Stimulated activated naive CD8-positive, alpha-beta T cell treated with anti-CD3 and anti-CD28 coated beads, Interleukin-15, Interleukin-2, amounts not matched to agents 100 U/mL and 50 U/mL, for 24 hours (primary cell): ENCODE measurements at regions not wholly inside any gene's neighbourhood (a gene's known extent, or its start where the extent isn't known, plus 50 kb on each side); places are given as distances from the start of the nearest gene placed in this dataset.

Experiments
- ATAC-seq: fragments of 150-1000 bp; cut with Tn5 transposase; one replicate; pipeline ENCODE4 v1.10.0; 2021
- DNase-seq: peaks from one replicate; pipeline ENCODE4 v3.0.0; 2021

GRCh38 chr16:72409423-72409822 lies 237.5 kb upstream of the PMFBP1 start:
- DNase-seq (no peak), ATAC-seq (no peak)

DNA sequence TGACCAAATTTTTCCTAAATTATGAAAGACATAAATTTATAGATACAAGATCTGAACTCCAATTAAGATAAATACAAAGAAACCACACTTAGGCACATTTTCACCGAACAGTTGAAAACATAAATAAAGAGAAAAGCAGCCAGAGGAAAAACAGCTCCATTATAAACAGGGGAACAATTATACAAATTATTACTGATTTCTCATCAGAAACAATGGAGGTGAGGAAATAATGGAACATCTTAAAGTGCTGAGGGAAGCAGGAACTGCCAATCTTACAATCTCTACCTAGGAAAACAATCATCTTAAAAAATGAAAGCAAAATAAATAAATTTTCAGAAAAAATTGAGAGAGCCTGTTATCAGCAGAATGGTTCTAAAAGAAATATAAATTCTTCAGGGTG lies 234.4 kb upstream of the PMFBP1 start:
- DNase-seq: no peak
- no peak for ATAC-seq

GRCh38 chr16:72404299-72404698 lies 232.3 kb upstream of the PMFBP1 start:
- ATAC-seq (no peak), DNase-seq (no peak)

- DNase-seq: no peak
- no peak for ATAC-seq
Measured at GRCh38 chr16:72401084-72401361, 229.1 kb upstream of the PMFBP1 start.

DNA sequence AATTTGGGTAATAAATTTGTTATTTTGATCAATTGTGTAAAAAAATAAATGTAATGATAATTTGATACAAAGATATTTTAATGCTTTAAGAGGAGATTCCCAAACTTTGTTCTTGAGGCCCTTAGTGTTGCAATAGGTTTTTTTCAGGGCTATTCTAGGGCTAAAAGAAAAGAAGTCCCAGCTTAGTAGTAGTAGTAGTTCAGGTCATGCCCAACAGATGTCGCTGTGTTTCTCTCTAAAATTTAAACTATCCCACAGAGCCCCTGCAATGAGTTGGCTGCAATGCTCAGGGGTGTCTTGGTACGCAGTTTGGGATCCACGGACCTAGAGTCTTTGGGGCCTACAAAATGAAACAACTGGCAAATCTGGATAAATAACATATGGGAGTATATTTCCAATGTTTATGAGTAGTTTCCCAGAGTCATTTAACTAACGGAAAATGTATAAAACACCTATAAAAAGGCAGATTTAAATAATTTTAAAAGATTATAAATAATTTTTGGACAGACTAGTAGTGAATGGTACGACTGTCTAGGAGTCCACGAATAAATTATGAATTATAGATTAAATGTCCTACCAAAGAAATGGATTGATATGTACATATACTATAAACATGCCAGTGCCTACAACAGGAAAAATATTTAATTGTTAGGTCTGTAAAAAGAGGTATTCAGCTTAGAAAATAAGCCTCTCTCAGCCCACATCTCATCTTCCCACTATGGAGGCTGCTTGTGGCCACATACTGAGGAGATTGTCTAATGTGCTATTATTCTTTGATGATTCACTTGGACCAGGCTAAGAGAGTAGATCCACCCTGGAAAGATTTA lies 228.5 kb upstream of the PMFBP1 start:
- DNase-seq (peak; percentile 20), ATAC-seq (peak; percentile 57)

DNA sequence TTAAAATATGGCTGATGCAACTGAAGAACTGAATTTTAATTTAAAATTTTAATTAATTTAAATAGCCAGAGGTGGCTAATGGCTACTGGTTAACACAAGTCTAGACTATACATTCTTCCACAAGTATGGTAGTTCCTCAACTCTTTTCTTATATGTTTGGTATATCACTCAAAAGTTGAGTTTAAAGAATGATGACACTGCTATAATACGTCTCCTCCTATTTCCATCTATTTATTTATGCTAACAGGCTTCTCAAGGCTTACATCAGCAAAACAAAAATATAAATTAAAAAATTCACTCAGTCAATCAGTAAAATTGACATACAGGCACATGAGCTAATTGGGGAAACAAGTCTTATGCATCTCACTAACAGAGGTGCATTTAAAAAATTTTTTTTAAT lies 227.9 kb upstream of the PMFBP1 start:
- DNase-seq (no peak), ATAC-seq (no peak)

DNA sequence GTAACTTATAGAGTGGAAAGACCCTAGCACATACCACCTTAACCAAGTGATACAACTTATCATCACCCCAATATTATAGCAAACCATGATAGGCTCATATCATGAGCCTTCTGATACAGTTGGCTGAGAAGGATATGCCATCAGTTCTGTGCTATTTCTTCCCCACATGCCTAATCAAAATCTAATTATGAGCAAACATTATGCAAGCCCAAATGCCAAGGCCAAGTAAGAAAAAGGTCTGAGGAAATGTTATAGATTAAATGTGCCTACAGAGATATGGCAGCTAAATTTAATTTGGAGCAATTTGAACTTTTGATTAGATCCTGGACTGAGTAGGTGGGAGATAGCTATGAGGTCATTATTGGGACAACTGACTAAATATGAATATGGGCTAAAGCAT lies 225.9 kb upstream of the PMFBP1 start:
- DNase-seq (no peak), ATAC-seq (no peak)

DNA sequence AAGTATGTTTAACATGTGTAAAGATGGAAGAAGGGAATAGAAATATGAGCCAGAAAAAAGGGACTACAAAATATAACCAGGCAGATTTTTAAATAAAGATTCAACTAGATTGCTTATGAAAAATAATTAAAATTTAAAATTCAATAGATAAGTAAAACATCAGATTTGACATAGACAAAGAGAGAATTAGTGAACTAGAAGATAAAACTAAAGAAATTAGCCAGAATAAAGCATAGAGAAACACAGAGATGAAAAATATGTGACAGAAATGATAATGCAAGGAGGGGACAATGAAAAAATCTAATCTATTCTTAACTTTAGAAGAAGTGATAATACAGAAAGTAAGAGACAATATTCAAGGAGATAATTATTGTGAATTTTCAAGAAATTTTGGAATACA lies 222.6 kb upstream of the PMFBP1 start:
- DNase-seq (no peak), ATAC-seq (no peak)

DNA sequence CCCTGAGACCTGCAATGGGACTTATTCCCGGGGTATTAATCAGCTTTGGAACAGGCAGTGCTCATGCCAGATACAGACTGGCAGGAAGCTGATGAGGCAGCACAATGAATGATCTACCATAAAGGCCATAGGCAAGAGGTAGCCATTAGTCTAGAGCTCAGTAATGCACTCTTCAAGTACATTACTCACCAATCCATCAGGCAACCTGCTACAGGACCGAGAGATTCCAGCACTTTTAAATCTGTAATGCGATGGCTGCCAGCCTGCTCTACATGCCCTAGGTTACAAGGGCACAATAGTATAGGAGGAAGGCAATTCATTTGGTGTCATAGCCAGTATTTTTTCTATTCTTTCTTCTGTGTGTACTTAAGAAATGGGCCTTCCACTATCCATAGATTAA lies 217.8 kb upstream of the PMFBP1 start:
- DNase-seq: no peak
- no peak for ATAC-seq

- ATAC-seq: no peak
Measured at GRCh38 chr16:72388007-72388406, 216.1 kb upstream of the PMFBP1 start.

GRCh38 chr16:72384651-72385050 lies 212.7 kb upstream of the PMFBP1 start:
- ATAC-seq: no peak
- no peak for DNase-seq

More at GRCh38 chr16:72388007-72388406, 216.1 kb upstream of the PMFBP1 start:
- DNase-seq: no peak

GRCh38 chr16:72380283-72380682 lies 208.3 kb upstream of the PMFBP1 start:
- no peak for ATAC-seq
- no peak for DNase-seq

GRCh38 chr16:72373201-72373600 lies 201.2 kb upstream of the PMFBP1 start:
- ATAC-seq (no peak), DNase-seq (no peak)

- ATAC-seq: no peak
Measured at GRCh38 chr16:72372087-72373045, 200.4 kb upstream of the PMFBP1 start.

GRCh38 chr16:72371307-72372086 lies 199.5 kb upstream of the PMFBP1 start:
- peak; percentile 55 for ATAC-seq

More at GRCh38 chr16:72372087-72373045, 200.4 kb upstream of the PMFBP1 start:
- no peak for DNase-seq

GRCh38 chr16:72369274-72369673 lies 197.3 kb upstream of the PMFBP1 start:
- DNase-seq (no peak), ATAC-seq (no peak)

More at GRCh38 chr16:72371307-72372086, 199.5 kb upstream of the PMFBP1 start:
- no peak for DNase-seq

DNA sequence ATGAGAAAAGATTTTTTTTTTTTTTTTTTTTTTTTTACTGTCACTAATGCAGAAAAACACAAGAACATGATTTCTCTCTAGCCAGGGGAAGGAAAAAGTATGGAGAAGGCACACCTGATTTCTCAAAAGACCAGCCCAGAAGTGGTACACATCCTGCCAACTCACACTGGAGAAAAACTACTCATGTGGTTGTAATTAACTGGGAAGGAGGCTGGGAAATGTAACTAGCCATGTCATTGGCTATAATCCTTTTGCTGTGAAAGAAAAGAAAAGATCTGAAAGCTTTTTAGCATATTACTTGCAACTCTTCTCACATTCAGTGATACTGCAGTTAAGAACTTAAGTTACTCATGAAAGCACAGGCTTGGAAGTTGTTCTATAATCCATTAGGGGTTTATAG lies 195.9 kb upstream of the PMFBP1 start:
- no peak for ATAC-seq
- DNase-seq: no peak

DNA sequence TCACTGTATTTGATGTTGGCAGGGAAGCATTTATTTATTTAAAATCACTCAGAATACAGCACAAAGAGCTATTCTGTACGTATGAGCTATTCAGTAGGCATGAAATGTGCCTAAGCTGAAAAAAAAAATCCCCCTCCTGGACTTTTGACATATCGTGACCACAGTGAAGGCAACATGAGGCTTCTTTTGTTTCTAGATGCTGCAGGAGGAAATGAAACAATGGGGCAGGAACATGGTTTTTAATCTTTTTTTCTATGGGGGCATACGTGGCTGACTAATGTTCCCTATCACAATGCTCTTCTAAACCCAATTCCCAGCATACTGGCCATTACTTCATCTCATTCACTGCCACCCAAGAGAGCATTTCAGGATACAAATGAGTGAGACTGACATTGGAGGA lies 191.0 kb upstream of the PMFBP1 start:
- no peak for ATAC-seq

DNA sequence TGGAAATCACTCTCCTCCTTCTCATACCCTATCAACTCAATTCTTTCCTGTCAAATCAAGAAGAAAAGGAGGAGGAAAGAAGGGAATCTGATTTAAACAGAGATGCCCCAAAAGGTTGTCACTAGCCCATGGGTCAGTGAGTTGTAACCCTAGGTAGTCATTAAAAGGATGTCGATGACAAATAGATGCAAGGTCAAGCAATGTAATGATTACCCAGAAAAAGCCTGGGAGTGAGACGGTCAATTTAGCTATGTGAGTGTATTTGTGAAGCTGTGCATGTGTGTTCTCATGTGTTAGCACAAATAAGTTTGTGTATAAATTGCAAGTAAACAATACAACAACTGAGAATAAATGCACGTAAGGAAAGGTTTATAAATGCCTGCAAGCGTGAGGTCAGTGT lies 190.5 kb upstream of the PMFBP1 start:
- DNase-seq (no peak), ATAC-seq (no peak)

More for the DNA sequence above, 191.0 kb upstream of the PMFBP1 start:
- no peak for DNase-seq

- DNase-seq: no peak
- no peak for ATAC-seq
Measured at GRCh38 chr16:72357910-72358309, 186.0 kb upstream of the PMFBP1 start.

GRCh38 chr16:72355561-72355960 lies 183.6 kb upstream of the PMFBP1 start:
- DNase-seq (no peak), ATAC-seq (no peak)

GRCh38 chr16:72349719-72350118 lies 177.8 kb upstream of the PMFBP1 start:
- DNase-seq (no peak), ATAC-seq (no peak)
